ENCODE measurements at regions not wholly inside any gene's neighbourhood (a gene's known extent, or its start where the extent isn't known, plus 50 kb on each side); places are given as distances from the start of the nearest gene placed in this dataset.
A peak's percentile ranks its signal among the peaks of the same experiment; 100 is the strongest.

- DNase-seq, result no peak
These were observed 224.5 kb downstream of the SP3 start for GRCh38 chr2:173740639-173741038.

- DNase-seq, result no peak
These were observed 223.4 kb downstream of the SP3 start for GRCh38 chr2:173741759-173742158.

- DNase-seq, result no peak
These were observed 218.1 kb downstream of the SP3 start for GRCh38 chr2:173747035-173747434.

GRCh38 chr2:173749315-173749714, 215.9 kb downstream of the SP3 start:
- DNase-seq, result peak in 1 of 2 experiments; percentile 44

- DNase-seq, result no peak
These were observed 214.8 kb downstream of the SP3 start for GRCh38 chr2:173750353-173750801.

DNA sequence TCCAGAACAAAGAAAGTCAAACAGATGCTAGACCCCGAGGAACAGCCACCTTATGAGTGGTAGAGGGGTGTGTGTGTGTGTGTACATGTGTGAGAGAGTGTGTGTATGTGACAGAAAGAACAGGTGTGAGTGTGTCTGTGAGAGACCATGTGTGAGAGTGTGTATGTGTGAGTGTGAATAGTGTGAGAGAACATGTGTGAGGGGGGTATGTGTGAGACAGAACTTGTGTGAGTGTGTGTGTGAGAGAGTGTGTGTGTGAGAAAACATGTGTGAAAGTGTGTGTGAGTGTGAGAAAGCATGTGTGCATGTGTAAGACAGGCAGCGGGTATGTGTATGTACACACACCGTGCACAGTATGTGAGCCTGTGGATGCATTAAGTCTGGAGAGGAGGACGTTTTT, 214.3 kb downstream of the SP3 start:
- no peak for DNase-seq

DNA sequence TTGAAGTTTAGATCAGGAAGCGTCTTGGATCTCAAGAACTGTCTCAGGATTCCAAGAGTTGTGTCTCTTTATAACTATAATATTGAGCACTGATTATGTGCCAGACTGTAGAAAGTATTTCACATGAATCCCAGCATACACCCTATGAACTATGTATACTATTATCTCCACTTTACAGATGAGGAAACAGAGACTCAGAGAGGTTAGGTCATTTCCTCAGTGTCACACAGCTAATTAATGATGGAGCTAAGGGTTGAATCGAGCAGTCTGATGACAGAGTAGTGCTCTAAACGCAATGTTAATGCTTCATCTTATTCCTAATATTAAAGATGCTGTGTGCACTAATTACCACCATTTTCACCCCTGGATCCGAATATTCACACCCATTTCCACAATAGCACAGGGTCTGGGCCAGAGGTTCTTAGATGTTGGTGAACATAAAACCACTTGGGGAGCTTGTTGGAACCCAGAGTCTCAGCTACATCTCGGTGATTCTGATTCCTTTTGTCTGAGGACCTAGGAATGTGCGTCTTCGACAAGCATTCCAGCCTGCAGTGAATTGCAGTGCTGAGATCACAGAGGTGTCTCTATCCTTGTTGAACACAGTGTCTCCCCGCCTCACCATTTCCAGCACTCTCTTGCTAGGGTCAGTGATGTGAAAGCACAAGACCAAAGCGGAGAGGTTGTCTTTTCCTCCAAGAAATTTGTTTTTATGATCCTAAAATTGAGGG, 213.8 kb downstream of the SP3 start:
- DNase-seq, result no peak

GRCh38 chr2:173752152-173752551, 213.0 kb downstream of the SP3 start:
- no peak for DNase-seq

DNA sequence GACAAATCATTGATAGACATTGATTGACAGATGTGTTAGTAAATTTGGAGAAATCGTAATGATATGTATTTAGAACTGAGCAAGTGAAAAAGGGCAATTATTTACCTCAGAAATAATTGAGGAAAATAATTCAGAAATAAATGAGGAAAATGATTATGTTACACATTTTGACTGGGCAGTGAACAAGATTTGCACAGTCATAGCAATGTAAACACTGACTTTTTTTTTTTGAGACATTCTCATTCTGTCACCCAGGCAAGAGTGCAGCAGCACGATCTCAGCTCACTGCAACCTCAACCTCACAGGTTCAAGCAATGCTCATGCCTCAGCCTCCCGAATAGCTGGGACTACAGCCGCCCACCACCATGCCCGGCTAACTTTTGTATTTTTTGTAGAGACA, 211.7 kb downstream of the SP3 start:
- no peak for DNase-seq

- DNase-seq, result no peak
These were observed 211.0 kb downstream of the SP3 start for GRCh38 chr2:173754165-173754564.

DNA sequence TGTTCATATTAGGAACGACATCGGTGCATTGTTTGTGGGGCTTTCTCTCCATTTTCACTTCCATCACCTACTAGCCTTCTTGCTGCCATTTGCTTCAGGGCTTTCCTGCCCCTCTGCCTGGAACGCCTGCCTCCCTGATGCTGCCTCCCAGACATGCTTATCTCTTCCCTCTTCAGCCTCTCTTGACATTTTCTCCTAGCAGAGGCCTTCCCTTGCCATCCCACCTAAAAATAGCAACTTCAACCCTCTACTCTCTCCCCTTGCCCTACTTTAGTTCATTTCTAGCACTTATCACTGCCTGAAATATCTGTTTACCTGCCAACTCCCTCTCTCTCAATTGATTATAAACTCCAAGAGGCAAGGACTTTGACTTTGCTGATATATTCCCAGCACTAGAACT, 210.3 kb downstream of the SP3 start:
- no peak for DNase-seq

GRCh38 chr2:173755798-173756197, 209.4 kb downstream of the SP3 start:
- no peak for DNase-seq

DNA sequence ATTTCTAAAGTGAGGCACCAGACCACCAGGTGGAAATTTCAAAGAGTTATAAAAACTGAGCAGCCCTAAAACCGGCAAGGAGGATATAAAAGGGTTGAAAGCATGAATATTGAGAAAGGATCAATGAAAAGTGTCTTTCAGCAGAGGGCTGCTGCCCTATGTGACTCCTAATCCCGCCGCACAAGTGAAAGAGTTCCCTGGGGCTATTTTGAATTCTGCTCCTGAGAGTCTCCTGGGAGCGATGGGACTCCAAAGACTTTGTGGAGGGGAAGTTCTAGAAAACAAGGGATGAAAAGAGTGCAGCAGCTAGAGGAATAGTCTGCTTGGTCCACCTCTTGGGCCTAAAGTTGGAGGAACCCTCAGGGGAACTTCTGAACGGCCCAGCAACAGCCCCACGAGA, 205.2 kb downstream of the SP3 start:
- DNase-seq, result no peak

- DNase-seq, result no peak
These were observed 204.6 kb downstream of the SP3 start for GRCh38 chr2:173760553-173760952.

DNA sequence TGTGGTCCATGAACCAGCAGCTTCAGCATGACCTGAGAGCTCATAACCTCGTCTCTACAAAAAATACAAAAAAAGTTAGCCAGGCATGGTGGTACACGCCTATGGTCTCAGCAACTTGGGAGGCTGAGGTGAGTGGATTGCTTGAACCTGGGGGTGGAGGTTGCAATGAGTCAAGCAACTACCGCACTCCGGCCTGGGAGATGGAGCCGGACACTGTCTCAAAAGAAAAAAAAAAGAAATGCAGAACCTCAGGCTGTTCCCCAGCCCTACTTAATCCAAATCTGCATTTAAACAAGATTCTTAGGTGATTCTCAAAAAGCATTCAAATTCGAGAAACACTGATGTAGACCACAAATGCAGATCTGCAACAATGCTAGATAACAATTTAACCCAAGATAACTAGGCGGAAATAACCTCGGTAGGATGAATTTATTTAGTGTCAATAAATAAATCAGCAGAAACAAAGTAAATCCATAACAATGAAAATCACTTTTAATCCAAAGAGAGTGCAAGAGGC, 203.5 kb downstream of the SP3 start:
- no peak for DNase-seq

DNA sequence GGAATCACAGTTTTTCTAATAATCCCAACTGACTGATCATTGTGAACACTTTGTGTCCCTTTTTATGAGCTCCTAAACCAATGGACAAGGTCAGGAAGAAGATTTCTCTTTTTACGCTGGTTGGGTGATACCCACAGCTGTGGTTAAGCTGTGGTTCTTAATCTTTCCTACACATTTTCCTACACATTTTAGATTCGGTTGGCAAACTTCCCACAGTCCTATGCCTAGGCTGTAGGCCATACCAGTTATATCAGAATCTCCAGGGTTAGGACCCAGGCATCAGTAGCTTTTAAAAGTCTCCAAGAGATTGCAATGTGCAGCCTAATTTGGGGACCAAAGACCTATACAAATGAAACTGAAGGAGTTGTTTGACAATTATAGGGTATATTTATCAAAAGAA, 203.0 kb downstream of the SP3 start:
- DNase-seq, result no peak

GRCh38 chr2:173762864-173763263, 202.3 kb downstream of the SP3 start:
- no peak for DNase-seq

DNA sequence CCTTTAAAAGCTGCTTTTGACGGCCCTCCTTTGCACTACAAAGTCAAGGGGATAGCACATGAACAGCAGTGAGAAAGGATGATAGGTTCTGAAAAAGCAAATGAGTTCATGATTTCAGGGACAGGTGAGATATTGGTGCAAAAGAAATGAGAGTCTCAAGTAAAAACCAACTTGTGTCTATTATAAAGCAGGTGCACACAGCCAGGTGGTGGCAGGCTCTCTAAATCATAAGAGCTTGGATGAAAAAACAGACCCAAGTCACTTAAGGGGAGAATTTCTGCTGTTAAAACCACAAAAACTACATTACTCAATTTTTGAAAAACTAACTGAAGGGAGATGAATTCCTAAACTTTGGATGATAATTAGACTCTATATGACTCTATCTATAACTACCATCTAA, 201.5 kb downstream of the SP3 start:
- DNase-seq, result no peak

- no peak for DNase-seq
These were observed 201.1 kb downstream of the SP3 start for GRCh38 chr2:173764094-173764493.

- DNase-seq, result no peak
These were observed 198.5 kb downstream of the SP3 start for GRCh38 chr2:173766537-173767289.

DNA sequence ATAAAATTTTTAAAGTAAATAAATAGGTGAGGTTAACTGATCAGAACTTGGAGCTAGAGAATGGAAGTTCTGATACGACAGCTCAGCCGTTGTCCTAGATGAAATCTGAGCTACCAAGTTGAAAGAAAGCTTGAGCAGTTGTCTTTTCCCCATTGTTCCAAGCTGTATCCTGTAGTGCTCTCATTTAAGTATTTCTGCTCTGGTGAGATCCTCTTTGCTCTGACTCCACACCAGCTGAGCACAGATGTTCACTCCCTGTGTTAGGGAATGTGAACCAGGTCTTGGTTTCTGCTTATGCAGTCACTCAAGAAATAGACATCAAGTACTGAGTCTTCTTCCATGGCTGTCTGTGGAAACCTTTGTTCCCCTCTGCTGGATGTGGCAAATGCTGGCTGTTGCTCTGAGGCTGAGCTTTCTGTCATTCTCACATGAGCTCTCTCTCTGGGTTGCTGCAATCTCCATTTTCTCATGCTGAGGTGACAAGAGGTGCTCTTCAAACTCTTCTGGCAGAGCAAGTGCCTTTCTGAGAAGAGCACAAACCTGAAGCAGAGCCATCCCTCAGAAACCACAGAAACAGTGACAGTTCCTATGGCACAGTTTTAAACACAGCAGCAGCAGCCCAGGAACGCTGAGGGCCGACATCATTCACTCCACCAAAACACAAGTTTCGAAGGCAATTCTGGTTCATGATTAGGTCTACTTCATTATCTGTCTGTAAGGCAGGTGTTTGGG, 194.1 kb downstream of the SP3 start:
- no peak for DNase-seq

GRCh38 chr2:173772205-173772604, 193.0 kb downstream of the SP3 start:
- DNase-seq, result no peak

DNA sequence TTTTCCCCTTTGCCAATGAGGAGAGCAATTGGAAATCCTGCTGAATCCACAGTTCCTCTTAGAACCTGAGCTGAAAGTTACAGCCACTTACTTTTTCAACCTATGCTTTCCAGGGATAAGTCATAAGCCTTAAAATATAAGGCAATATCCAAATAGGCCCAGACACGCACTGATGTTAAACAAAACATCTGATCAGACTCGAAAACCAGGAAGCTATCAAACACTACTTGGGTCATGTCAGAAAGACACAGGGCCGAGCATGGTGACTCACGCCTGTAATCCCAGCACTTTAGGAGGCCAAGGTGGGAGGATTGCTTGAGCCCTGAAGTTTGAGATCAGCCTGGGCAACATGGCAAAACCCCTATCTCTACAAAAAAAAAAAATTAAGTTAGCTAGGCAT, 192.1 kb downstream of the SP3 start:
- DNase-seq, result no peak

- DNase-seq, result no peak
These were observed 189.7 kb downstream of the SP3 start for GRCh38 chr2:173775440-173775839.

Measured in SW 1271 (cell line).